Activated B cell treated with CpG ODN at 0.5 μM for 24 hours (primary cell): ENCODE measurements at regions not wholly inside any gene's neighbourhood (a gene's known extent, or its start where the extent isn't known, plus 50 kb on each side); places are given as distances from the start of the nearest gene placed in this dataset.

Source experiments
- ATAC-seq: fragments of 200-7000 bp; cut with Tn5 transposase; one replicate; pipeline ENCODE4 v1.10.0; 2021; ENCODE audit warnings: low read depth, mild to moderate bottlenecking, moderate library complexity
- CTCF ChIA-PET: fragments of 350-600 bp; sonication (Branson Sonifier 250); formaldehyde crosslinking; loops from one replicate; lab custom pipeline; 2021; ENCODE audit warnings: antibody characterized with exemption; lab: Charles Lee
- POLR2A ChIA-PET: fragments of 350-600 bp; sonication (Branson Sonifier 250); formaldehyde crosslinking; loops from one replicate; lab custom pipeline; 2021; ENCODE audit warnings: antibody characterized with exemption; lab: Charles Lee
- DNase-seq: peaks from one replicate; pipeline ENCODE4 v3.0.0; 2022
- H3K27ac Mint-ChIP-seq: one replicate; pipeline ENCODE4 v1.8.0; 2020; ENCODE audit warnings: mixed read lengths
- H3K27me3 Mint-ChIP-seq: one replicate; pipeline ENCODE4 v1.8.0; 2021; ENCODE audit warnings: mixed read lengths
- H3K36me3 Mint-ChIP-seq: one replicate; pipeline ENCODE4 v1.8.0; 2021; ENCODE audit warnings: low read depth, mixed read lengths
- H3K4me1 Mint-ChIP-seq: one replicate; pipeline ENCODE4 v1.8.0; 2021; ENCODE audit warnings: mixed read lengths
- H3K4me3 Mint-ChIP-seq: one replicate; pipeline ENCODE4 v1.8.0; 2020; ENCODE audit warnings: mild to moderate bottlenecking, mixed read lengths
- H3K9me3 Mint-ChIP-seq: one replicate; pipeline ENCODE4 v1.8.0; 2020; ENCODE audit warnings: mixed read lengths
- intact Hi-C: fragments of 100-400 bp; cut with micrococcal nuclease; formaldehyde crosslinking; loops from one replicate; pipeline ENCODE4 v1.15.1; 2024
- TF ChIP-seq, protein P1 (sequence below): fragments of 200-600 bp; IDR thresholded peaks from one replicate; pipeline ENCODE4 v1.8.0; 2022; ENCODE audit warnings: antibody characterized with exemption, mild to moderate bottlenecking

DNA sequence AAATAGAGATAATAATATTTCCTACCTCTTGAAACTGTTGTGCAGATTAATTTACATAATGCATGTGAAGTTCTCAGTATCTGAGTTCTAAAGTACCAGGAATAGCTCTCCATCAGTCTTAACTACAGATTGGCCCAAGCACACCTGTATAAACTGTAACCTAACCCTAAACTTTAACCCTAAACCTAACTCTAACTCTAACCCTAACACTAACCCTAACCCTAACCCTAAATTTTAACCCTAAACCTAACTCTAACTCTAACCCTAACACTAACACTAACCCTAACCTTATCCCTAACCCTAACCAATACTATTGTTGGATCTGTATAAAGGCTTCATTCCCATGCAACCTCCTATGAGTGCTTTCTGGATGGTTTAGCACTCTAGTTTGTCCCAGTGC lies 1445.9 kb upstream of the TENM4 start:
- intact Hi-C loops = no loop called here
- Mint-ChIP-seq H3K4me3 (no peak overlapping the region), H3K27ac (no peak overlapping the region), H3K4me1 (no peaks in the 10 kb centered on the region), H3K9me3 (peaks cover 5% of the 10 kb centered on the region), H3K36me3 (no peaks in the 10 kb centered on the region), H3K27me3 (no peaks in the 10 kb centered on the region)
- DNase-seq = no peak
- ChIA-PET CTCF (no interaction called here), POLR2A (no interaction called here)
- ATAC-seq = no peak
- TF ChIP-seq, protein P1, sequence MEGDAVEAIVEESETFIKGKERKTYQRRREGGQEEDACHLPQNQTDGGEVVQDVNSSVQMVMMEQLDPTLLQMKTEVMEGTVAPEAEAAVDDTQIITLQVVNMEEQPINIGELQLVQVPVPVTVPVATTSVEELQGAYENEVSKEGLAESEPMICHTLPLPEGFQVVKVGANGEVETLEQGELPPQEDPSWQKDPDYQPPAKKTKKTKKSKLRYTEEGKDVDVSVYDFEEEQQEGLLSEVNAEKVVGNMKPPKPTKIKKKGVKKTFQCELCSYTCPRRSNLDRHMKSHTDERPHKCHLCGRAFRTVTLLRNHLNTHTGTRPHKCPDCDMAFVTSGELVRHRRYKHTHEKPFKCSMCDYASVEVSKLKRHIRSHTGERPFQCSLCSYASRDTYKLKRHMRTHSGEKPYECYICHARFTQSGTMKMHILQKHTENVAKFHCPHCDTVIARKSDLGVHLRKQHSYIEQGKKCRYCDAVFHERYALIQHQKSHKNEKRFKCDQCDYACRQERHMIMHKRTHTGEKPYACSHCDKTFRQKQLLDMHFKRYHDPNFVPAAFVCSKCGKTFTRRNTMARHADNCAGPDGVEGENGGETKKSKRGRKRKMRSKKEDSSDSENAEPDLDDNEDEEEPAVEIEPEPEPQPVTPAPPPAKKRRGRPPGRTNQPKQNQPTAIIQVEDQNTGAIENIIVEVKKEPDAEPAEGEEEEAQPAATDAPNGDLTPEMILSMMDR = no peak

GRCh38 chr11:80873310-80873999 lies 1432.6 kb upstream of the TENM4 start:
- DNase-seq (no peak), ATAC-seq (no peak)
- TF ChIP-seq, protein P1 = no peak
- no peak overlapping the region for H3K27ac Mint-ChIP-seq
- intact Hi-C loops = no loop called here
- no peaks in the 10 kb centered on the region for H3K36me3 Mint-ChIP-seq
- no peak overlapping the region for H3K4me3 Mint-ChIP-seq
- H3K4me1 Mint-ChIP-seq = no peaks in the 10 kb centered on the region
- ChIA-PET POLR2A (no interaction called here), CTCF (no interaction called here)
- H3K9me3 Mint-ChIP-seq = no peaks in the 10 kb centered on the region
- no peaks in the 10 kb centered on the region for H3K27me3 Mint-ChIP-seq

DNA sequence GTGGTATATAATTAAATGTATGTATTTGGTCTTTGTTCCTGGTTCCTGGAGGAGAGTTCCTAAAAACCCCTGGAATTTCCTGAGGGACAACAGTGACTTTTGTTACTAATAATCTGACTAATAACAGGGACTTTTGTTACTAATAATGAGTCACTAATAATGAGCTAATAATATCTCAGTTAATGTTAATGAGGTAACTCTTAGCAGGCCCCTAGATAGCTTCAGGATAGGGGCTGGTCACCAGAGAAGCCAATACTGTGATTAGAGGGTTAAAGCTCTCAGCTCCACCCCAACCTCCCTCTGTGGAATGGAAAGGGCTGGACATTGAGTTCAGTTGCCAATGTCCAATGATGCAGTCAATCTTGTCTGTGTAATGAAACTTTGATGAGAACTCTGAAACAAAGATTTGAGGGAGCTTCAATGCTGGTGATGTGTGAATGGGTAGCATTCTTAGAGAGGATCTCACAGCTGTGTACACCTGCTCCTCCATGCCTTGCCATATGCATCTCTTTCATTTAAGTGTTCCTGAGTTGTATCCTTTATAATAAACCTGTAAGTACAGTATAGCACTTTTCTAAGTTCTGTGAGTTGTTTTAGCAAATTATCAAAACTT lies 1431.4 kb upstream of the TENM4 start:
- ATAC-seq (no peak), DNase-seq (no peak)
- Mint-ChIP-seq H3K27me3 (no peaks in the 10 kb centered on the region), H3K9me3 (no peaks in the 10 kb centered on the region), H3K4me1 (no peaks in the 10 kb centered on the region), H3K4me3 (no peak overlapping the region), H3K36me3 (no peaks in the 10 kb centered on the region), H3K27ac (no peak overlapping the region)
- intact Hi-C loops = no loop called here
- POLR2A ChIA-PET = no interaction called here
- CTCF ChIA-PET = no interaction called here
- TF ChIP-seq, protein P1 = no peak

GRCh38 chr11:80868831-80869230 lies 1428.0 kb upstream of the TENM4 start:
- Mint-ChIP-seq H3K9me3 (peaks cover 3% of the 10 kb centered on the region), H3K27me3 (no peaks in the 10 kb centered on the region), H3K4me3 (no peak overlapping the region), H3K4me1 (peaks cover 2% of the 10 kb centered on the region), H3K36me3 (no peaks in the 10 kb centered on the region), H3K27ac (no peak overlapping the region)
- ChIA-PET CTCF (no interaction called here), POLR2A (no interaction called here)
- intact Hi-C loops = no loop called here
- TF ChIP-seq, protein P1 = no peak
- DNase-seq (no peak), ATAC-seq (no peak)

GRCh38 chr11:80862011-80862410 lies 1421.2 kb upstream of the TENM4 start:
- H3K27ac Mint-ChIP-seq = no peak overlapping the region
- no peak for ATAC-seq
- H3K36me3 Mint-ChIP-seq = no peaks in the 10 kb centered on the region
- no peak overlapping the region for H3K4me3 Mint-ChIP-seq
- TF ChIP-seq, protein P1 = no peak
- intact Hi-C loops = no loop called here
- no peak for DNase-seq
- H3K27me3 Mint-ChIP-seq = no peaks in the 10 kb centered on the region
- CTCF ChIA-PET = no interaction called here
- peaks cover 2% of the 10 kb centered on the region for H3K4me1 Mint-ChIP-seq
- POLR2A ChIA-PET = no interaction called here
- H3K9me3 Mint-ChIP-seq = peaks cover 3% of the 10 kb centered on the region
